HG03432 (cell line): ENCODE measurements at regions not wholly inside any gene's neighbourhood (a gene's known extent, or its start where the extent isn't known, plus 50 kb on each side); places are given as distances from the start of the nearest gene placed in this dataset.
"Not testable (repeated sequence)": the region's sequence is repeated elsewhere in the genome, so short reads cannot be mapped to it uniquely, and the experiment has no call there.

Experiments used
- ATAC-seq: cut with Tn5 transposase; IDR thresholded peaks from one replicate; pipeline ENCODE4 v1.9.1; 2021; ENCODE audit warnings: mild to moderate bottlenecking, moderate library complexity; ENCODE audit not compliant: unreplicated experiment

- no peak for ATAC-seq
These were observed 195.7 kb downstream of the IGLL1 start for GRCh38 chr22:23384431-23384830.

- ATAC-seq: no peak
These were observed 196.4 kb downstream of the IGLL1 start for GRCh38 chr22:23383491-23384361.

GRCh38 chr22:23382428-23383218, 197.5 kb downstream of the IGLL1 start:
- no peak for ATAC-seq

GRCh38 chr22:23381661-23382427, 198.2 kb downstream of the IGLL1 start:
- no peak for ATAC-seq

GRCh38 chr22:23380911-23381310, 199.2 kb downstream of the IGLL1 start:
- ATAC-seq: no peak

- ATAC-seq: no peak
These were observed 199.9 kb downstream of the IGLL1 start for GRCh38 chr22:23380230-23380573.

- not testable (repeated sequence) for ATAC-seq
These were observed 199.4 kb downstream of the BCR start for GRCh38 chr22:23379540-23380229.

- ATAC-seq: no peak
These were observed 197.5 kb downstream of the BCR start for GRCh38 chr22:23377767-23378166.

GRCh38 chr22:23376256-23376655, 195.9 kb downstream of the BCR start:
- ATAC-seq: no peak

GRCh38 chr22:23375031-23375827, 194.9 kb downstream of the BCR start:
- no peak for ATAC-seq

GRCh38 chr22:23373601-23374000, 193.3 kb downstream of the BCR start:
- ATAC-seq: no peak

GRCh38 chr22:23370251-23370650, 189.9 kb downstream of the BCR start:
- no peak for ATAC-seq

- ATAC-seq: no peak
These were observed 188.9 kb downstream of the BCR start for GRCh38 chr22:23369054-23369685.
